Colonic mucosa (tissue), 4 donors: ENCODE measurements at regions not wholly inside any gene's neighbourhood (a gene's known extent, or its start where the extent isn't known, plus 50 kb on each side); places are given as distances from the start of the nearest gene placed in this dataset.
"Not testable (repeated sequence)": the region's sequence is repeated elsewhere in the genome, so short reads cannot be mapped to it uniquely, and the experiment has no call there.

Experiments used
- DNase-seq: peaks from one replicate; pipeline ENCODE4 v3.0.0-alpha.2; 2020
- H3K27ac ChIP-seq: fragments of 200-600 bp; one replicate; pipeline ENCODE4 v1.8.0; 2021
- H3K27me3 ChIP-seq: fragments of 200-600 bp; one replicate; pipeline ENCODE4 v1.8.0; 2021
- H3K36me3 ChIP-seq: fragments of 200-600 bp; one replicate; pipeline ENCODE4 v1.8.0; 2021
- H3K4me1 ChIP-seq: fragments of 200-600 bp; one replicate; pipeline ENCODE4 v1.8.0; 2021; ENCODE audit warnings: mild to moderate bottlenecking
- H3K4me3 ChIP-seq: fragments of 200-600 bp; one replicate; pipeline ENCODE4 v1.8.0; 2021
- H3K9ac ChIP-seq, 2 donors: one replicate each; pipeline ENCODE4 v1.7.0; 2013; ENCODE audit warnings: control low read depth in 2 of 2, low read depth in 2 of 2, low read length in 2 of 2
- H3K9me3 ChIP-seq: fragments of 200-600 bp; one replicate; pipeline ENCODE4 v1.8.0; 2021
- intact Hi-C: fragments of 100-400 bp; cut with DNase I; formaldehyde crosslinking; loops from one replicate; pipeline ENCODE4 v1.14.1; 2022
- TF ChIP-seq, protein P1 (sequence below): fragments of 200-600 bp; IDR thresholded peaks from one replicate; pipeline ENCODE4 v1.8.0; 2022; ENCODE audit warnings: antibody characterized with exemption, mild to moderate bottlenecking
- donor health status: healthy.
- donor health status: DM: no; HTN: no; CAD: no.
- donor health status: DM: no; HTN: no; CAD: no.

DNA sequence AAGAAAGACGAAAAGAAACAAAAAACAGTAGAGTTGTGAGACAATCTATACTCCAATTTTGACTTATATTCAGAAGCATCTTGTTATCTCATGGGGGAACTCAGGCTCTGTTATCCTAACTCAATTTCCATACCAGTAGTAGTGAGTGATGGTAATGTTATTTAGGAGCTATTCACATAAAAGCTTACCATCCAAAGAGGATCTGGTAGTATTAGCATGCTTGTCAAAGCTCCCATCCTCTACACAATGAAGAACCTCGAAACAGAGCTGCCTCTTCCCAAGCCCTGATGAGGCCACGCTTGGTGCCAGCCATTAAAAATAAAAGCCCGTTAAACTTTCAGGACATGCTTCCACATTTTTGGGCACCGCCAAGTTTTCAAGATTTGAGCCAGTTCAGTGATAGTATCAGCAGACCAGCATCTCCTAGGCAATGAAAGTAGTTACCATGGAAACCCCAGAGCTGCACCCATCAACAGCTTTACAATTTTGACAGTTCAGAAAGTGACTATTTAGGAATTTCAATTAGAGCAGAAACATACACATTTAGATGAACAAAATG is 173.3 kb downstream of the CD83 start:
- no peak for DNase-seq
- H3K27me3 ChIP-seq: no peaks in the 10 kb centered on the region
- no peak overlapping the region for H3K27ac ChIP-seq
- TF ChIP-seq, protein P1, sequence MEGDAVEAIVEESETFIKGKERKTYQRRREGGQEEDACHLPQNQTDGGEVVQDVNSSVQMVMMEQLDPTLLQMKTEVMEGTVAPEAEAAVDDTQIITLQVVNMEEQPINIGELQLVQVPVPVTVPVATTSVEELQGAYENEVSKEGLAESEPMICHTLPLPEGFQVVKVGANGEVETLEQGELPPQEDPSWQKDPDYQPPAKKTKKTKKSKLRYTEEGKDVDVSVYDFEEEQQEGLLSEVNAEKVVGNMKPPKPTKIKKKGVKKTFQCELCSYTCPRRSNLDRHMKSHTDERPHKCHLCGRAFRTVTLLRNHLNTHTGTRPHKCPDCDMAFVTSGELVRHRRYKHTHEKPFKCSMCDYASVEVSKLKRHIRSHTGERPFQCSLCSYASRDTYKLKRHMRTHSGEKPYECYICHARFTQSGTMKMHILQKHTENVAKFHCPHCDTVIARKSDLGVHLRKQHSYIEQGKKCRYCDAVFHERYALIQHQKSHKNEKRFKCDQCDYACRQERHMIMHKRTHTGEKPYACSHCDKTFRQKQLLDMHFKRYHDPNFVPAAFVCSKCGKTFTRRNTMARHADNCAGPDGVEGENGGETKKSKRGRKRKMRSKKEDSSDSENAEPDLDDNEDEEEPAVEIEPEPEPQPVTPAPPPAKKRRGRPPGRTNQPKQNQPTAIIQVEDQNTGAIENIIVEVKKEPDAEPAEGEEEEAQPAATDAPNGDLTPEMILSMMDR: no peak
- no peak overlapping the region for H3K9ac ChIP-seq
- no peaks in the 10 kb centered on the region for H3K36me3 ChIP-seq
- intact Hi-C loops: no loop called here
- H3K9me3 ChIP-seq: no peaks in the 10 kb centered on the region
- no peaks in the 10 kb centered on the region for H3K4me1 ChIP-seq
- no peak overlapping the region for H3K4me3 ChIP-seq

DNA sequence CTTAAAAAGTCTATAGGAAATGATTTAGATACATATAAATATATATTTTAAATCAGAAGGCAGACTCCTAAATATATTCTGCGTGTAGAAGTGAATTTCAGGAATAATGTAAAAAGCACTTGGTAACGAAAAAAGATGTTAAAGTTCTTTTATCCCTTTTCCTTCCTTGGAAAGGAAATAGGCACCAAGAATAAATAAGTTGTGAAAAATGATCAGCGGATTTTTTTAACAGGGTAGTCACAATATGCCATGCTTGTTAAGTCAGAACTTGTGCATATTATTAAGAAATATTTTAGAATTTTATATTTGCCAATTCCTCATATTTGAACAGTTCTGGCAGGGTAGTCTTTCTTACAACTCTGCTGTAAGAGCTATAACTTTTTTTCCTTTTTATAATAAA is 173.8 kb downstream of the CD83 start:
- Histone ChIP-seq H3K9ac (no peak overlapping the region), H3K27ac (no peak overlapping the region), H3K36me3 (no peaks in the 10 kb centered on the region), H3K4me3 (no peak overlapping the region), H3K4me1 (no peaks in the 10 kb centered on the region), H3K9me3 (no peaks in the 10 kb centered on the region), H3K27me3 (no peaks in the 10 kb centered on the region)
- no peak for DNase-seq
- TF ChIP-seq, protein P1: no peak
- intact Hi-C loops: no loop called here

DNA sequence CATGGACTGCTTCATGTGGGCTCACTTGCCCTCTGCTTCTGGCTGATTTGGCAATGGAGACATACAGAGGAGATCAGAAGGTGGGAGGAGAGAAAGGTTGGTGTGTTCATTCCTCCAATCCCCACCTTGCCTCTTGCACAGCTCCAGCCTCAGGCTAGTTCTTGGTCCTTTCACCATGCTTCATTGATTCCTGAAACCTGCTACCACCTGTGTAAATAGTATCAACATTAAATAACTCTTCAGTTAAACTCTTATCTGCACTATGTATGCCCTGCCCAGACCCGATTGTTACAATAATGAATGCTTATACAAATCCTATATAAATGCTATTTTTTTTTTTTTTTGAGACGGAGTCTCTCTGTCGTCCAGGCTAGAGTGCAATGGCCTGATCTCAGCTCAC is 174.5 kb downstream of the CD83 start:
- intact Hi-C loops: no loop called here

DNA sequence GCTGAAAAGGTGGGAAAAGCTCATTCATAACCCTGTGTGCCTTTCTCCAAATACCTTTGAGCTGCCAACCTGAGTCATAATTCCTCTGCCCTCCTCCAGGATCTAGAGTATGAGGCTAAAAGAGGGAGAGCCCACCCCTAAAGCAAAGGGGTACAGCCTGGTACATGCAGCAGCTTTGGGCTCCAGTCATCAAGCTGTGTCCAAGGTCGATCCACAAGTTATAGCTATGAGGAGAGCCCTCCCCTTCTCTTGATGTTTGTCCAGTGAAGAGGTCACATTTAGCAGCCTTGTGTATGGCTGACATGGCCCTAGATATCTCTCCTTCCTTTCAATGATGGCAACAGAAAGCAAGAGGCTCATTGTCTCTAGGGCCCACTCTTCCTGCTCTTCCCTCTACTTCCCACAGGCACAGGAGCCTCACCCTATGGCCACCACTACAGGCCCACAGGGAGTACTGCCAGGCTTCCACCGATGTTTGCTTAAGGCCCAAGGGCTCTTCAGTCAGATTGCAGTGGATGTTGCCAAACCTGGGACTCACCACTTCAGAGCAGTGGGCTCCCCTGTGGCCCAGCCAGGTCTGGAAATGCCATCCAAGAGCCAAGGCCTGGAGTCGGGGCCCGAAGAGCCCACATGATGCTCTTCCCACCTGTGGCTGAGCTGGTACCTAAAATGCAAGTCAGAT is 176.8 kb downstream of the CD83 start:
- Histone ChIP-seq H3K4me3 (no peak overlapping the region), H3K36me3 (no peaks in the 10 kb centered on the region), H3K27ac (no peak overlapping the region), H3K9ac (no peak overlapping the region), H3K27me3 (no peaks in the 10 kb centered on the region), H3K4me1 (no peaks in the 10 kb centered on the region), H3K9me3 (no peaks in the 10 kb centered on the region)
- no peak for DNase-seq
- intact Hi-C loops: no loop called here
- TF ChIP-seq, protein P1: no peak

More for the DNA sequence above, 174.5 kb downstream of the CD83 start:
- no peak overlapping the region for H3K9ac ChIP-seq
- no peak overlapping the region for H3K27ac ChIP-seq
- no peaks in the 10 kb centered on the region for H3K36me3 ChIP-seq
- TF ChIP-seq, protein P1: no peak
- no peaks in the 10 kb centered on the region for H3K4me1 ChIP-seq
- no peaks in the 10 kb centered on the region for H3K27me3 ChIP-seq
- H3K9me3 ChIP-seq: no peaks in the 10 kb centered on the region
- no peak overlapping the region for H3K4me3 ChIP-seq
- no peak for DNase-seq

DNA sequence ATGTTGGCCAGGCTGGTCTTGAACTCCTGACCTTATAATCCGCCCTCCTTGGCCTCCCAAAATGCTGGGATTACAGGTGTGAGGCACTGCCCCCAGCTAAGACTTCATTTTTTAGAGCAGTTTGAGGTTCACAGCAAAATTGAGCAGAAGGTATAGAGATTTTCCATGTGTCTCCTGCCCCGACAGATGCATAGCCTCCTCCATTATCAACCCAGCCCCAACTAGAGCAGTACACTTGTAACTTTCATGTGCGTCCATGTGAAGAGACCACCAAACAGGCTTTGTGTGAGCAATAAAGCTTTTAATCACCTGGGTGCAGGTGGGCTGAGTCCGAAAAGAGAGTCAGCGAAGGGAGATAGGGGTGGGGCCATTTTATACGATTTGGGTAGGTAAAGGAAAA is 179.1 kb downstream of the CD83 start:
- H3K4me1 ChIP-seq, H3K27ac ChIP-seq, H3K27me3 ChIP-seq, H3K9me3 ChIP-seq, H3K4me3 ChIP-seq, H3K9ac ChIP-seq, DNase-seq, intact Hi-C loops, H3K36me3 ChIP-seq: not testable (repeated sequence)

DNA sequence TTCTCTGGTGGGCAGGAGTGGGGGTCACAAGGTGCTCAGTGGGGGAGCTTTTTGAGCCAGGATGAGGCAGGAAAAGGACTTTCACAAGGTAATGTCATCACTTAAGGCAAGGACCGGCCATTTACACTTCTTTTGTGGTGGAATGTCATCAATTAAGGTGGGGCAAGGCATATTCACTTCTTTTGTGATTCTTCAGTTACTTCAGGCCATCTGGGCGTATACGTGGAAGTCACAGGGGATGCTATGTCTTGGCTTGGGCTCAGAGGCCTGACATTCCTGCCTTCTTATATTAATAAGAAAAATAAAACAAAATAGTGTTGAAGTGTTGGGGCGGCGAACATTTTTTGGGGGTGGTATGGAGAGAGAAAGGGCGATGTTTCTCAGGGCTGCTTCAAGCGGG is 179.5 kb downstream of the CD83 start:
- intact Hi-C loops: not testable (repeated sequence)

DNA sequence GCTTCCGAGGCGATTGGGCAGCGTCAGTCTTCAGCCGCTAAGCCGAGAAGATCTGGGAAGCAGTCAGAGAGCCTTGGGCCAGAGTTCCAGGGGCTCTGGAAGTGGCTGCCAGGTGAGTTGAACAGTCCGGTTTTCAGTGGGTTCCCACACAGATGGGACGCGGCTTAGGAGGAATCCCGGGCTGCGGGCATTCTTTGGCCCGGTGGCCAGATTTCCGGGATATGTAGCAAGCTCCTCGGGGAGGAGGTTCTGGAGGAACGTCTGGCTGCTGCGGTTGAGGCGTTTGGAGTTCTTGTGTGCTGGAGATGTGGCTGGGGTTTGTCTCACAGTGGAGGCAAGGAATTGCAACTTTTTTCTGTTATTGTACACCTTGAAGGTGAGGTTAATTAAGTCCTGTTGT is 182.6 kb downstream of the CD83 start:
- H3K4me3 ChIP-seq, H3K9me3 ChIP-seq, H3K27ac ChIP-seq, intact Hi-C loops, H3K27me3 ChIP-seq, H3K36me3 ChIP-seq, H3K4me1 ChIP-seq, DNase-seq, H3K9ac ChIP-seq: not testable (repeated sequence)

More for the DNA sequence above, 179.5 kb downstream of the CD83 start:
- not testable (repeated sequence) for H3K9me3 ChIP-seq, H3K27me3 ChIP-seq, H3K9ac ChIP-seq, H3K4me1 ChIP-seq, DNase-seq, H3K4me3 ChIP-seq, H3K27ac ChIP-seq, H3K36me3 ChIP-seq

DNA sequence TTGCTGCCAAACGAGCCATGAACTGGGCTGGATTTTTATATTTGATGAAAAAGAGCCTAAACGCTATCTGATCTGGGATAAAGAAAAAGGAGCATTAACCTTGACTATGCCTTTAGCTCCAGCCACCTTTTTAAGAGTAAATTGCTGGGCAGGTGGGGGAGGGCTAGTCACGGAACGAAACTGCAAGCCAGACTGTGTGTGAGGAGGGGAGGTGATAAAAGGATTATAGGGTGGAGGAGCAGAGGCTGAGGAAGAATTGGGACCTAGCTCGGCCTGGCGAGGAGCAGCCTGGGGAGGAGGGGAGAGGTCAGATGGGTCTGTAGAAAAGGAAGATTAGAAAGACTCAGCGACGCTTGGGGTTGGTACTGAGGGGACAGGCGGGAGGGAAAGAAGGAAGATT is 183.1 kb downstream of the CD83 start:
- H3K9me3 ChIP-seq, DNase-seq, H3K27me3 ChIP-seq, intact Hi-C loops, H3K9ac ChIP-seq, H3K36me3 ChIP-seq, H3K27ac ChIP-seq, H3K4me3 ChIP-seq, H3K4me1 ChIP-seq: not testable (repeated sequence)

DNA sequence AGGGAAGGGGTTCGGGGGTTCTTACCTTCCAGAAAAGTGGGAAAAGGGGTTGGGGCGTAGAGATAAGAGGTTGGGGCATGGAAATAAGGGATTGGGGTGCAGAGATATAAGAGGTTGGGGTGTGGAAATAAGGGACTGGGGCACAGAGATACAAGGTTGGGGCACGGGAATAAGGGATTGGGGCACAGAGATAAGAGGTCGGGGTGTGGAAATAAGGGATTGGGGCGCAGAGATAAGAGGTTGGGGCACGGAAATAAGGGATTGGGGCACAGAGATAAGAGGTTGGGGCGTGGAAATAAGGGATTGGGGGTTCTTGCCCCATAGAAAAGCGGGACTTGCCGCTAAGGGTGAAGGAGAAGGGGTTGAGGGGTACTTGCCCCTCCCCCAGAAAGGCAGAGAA is 183.9 kb downstream of the CD83 start:
- intact Hi-C loops, DNase-seq, H3K9me3 ChIP-seq, H3K4me3 ChIP-seq, H3K27ac ChIP-seq, H3K36me3 ChIP-seq, H3K9ac ChIP-seq, H3K4me1 ChIP-seq, H3K27me3 ChIP-seq: not testable (repeated sequence)
